MM.1S (cell line): ENCODE measurements at regions not wholly inside any gene's neighbourhood (a gene's known extent, or its start where the extent isn't known, plus 50 kb on each side); places are given as distances from the start of the nearest gene placed in this dataset.

Experiments used
- CTCF ChIP-seq: fragments of 300-600 bp; sonication (generic); IDR thresholded peaks from 2 replicates; pipeline ENCODE4 v1.5.1; 2016; ENCODE audit warnings: antibody characterized with exemption, low read length, mixed read lengths
- EZH2 ChIP-seq: fragments of 300-600 bp; sonication (generic); optimal IDR thresholded peaks from 2 replicates; pipeline ENCODE3; 2017; ENCODE audit warnings: low read depth, mild to moderate bottlenecking, antibody characterized with exemption, low read length, mixed read lengths

DNA sequence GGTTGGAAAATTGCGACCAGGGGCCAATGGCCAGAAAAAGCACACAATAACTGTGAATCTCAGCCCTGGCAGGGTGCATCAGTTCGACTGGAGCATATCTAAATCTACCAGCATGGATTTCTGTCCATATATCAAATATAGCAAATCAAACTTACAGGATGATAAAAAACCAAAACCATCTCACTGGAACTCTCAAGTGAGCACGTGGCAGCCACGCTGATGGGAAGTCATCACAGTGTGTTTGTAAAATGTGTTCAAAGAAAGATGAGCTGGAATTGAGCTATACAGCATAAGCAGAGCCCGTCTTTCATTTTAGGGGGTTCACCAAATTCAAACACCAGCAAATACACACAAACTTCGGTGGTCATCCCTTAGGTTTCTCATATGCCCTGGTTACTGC, 610.1 kb downstream of the AJAP1 start:
- TF ChIP-seq CTCF = no peak
- no peak for TF ChIP-seq EZH2
